ENCODE measurements at regions not wholly inside any gene's neighbourhood (a gene's known extent, or its start where the extent isn't known, plus 50 kb on each side); places are given as distances from the start of the nearest gene placed in this dataset.

DNA sequence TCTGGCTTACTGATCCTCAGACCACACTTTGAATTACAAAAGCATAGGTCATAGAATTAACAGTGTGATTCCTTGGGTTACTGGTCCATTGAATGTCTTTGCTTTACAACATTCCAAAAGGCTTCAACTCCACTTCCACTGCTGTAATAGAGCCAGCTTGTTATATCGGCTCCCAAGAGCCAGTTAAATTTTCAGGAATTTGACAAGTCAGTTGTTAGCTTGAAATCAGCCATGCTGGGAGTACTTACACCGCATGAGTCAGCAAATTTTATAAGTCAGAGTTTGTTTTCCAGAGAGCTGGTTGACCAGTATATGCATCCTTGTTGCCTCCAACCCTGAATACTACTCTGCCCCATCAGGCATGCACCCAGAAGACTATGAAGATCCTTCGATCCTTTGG, 73.1 kb downstream of the FOXB2 start:
- TF ChIP-seq, protein P1, sequence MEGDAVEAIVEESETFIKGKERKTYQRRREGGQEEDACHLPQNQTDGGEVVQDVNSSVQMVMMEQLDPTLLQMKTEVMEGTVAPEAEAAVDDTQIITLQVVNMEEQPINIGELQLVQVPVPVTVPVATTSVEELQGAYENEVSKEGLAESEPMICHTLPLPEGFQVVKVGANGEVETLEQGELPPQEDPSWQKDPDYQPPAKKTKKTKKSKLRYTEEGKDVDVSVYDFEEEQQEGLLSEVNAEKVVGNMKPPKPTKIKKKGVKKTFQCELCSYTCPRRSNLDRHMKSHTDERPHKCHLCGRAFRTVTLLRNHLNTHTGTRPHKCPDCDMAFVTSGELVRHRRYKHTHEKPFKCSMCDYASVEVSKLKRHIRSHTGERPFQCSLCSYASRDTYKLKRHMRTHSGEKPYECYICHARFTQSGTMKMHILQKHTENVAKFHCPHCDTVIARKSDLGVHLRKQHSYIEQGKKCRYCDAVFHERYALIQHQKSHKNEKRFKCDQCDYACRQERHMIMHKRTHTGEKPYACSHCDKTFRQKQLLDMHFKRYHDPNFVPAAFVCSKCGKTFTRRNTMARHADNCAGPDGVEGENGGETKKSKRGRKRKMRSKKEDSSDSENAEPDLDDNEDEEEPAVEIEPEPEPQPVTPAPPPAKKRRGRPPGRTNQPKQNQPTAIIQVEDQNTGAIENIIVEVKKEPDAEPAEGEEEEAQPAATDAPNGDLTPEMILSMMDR (conservative IDR thresholded peaks at IDR 0.05 in 1 of 2, IDR thresholded peaks at IDR 0.05 in 1 of 2; ENCODE audit: extremely low read depth in 1 of 2, insufficient read depth in 1 of 2, low read depth in 1 of 2, low read length in 2 of 2): no peak
- TF ChIP-seq EZH2 (IDR thresholded peaks at IDR 0.05; ENCODE audit: borderline replicate concordance, low read length): no peak

Measured in mammary epithelial cell (primary cell).